PFSK-1 (cell line): ENCODE measurements at regions not wholly inside any gene's neighbourhood (a gene's known extent, or its start where the extent isn't known, plus 50 kb on each side); places are given as distances from the start of the nearest gene placed in this dataset.

Source experiments
- FOXP2 ChIP-seq: optimal IDR thresholded peaks from 2 replicates; pipeline ENCODE3; 2011; ENCODE audit warnings: borderline replicate concordance, control low read depth, inconsistent platforms; ENCODE audit not compliant: insufficient read depth; ENCODE audit errors: extremely low read length, extremely low read depth
- POLR2AphosphoS5 ChIP-seq: IDR thresholded peaks from 2 replicates; pipeline ENCODE4 v1.6.1; 2012; ENCODE audit warnings: low read depth, mild to moderate bottlenecking, control low read depth, low read length, moderate library complexity
- REST ChIP-seq, 2 experiments: IDR thresholded peaks; 2 replicates each; pipeline versions ENCODE4 v1.6.1 to v1.8.0; 2011 to 2012; ENCODE audit warnings: low read depth in 2 of 2, low read length in 2 of 2, control low read depth in 1 of 2, inconsistent platforms in 1 of 2, mild to moderate bottlenecking in 1 of 2, moderate library complexity in 1 of 2; ENCODE audit not compliant: insufficient read depth in 1 of 2
- SIN3A ChIP-seq: IDR thresholded peaks from 2 replicates; pipeline ENCODE4 v1.6.1; 2012; ENCODE audit warnings: mild to moderate bottlenecking, low read length, moderate library complexity, borderline replicate concordance; ENCODE audit not compliant: insufficient read depth
- TAF1 ChIP-seq: IDR thresholded peaks from 2 replicates; pipeline ENCODE4 v1.6.1; 2012; ENCODE audit warnings: low read length, control low read depth, borderline replicate concordance; ENCODE audit not compliant: insufficient read depth

GRCh38 chr12:61996717-61997116 is 263.5 kb upstream of the USP15 start:
- TF ChIP-seq REST (IDR thresholded peaks at IDR 0.05; ENCODE audit: insufficient read depth in 1 of 2, low read depth in 2 of 2, low read length in 2 of 2), result no peak

- no peak for TF ChIP-seq TAF1
- no peak for TF ChIP-seq FOXP2
- TF ChIP-seq SIN3A, result no peak
- no peak for TF ChIP-seq POLR2AphosphoS5
- TF ChIP-seq REST (IDR thresholded peaks at IDR 0.05; ENCODE audit: insufficient read depth in 1 of 2, low read depth in 2 of 2, low read length in 2 of 2), result no peak
These were observed 261.4 kb upstream of the USP15 start for GRCh38 chr12:61998791-61999190.

GRCh38 chr12:61999311-61999710 is 260.9 kb upstream of the USP15 start:
- TF ChIP-seq REST (IDR thresholded peaks at IDR 0.05; ENCODE audit: insufficient read depth in 1 of 2, low read depth in 2 of 2, low read length in 2 of 2), result no peak
- no peak for TF ChIP-seq POLR2AphosphoS5
- no peak for TF ChIP-seq TAF1
- no peak for TF ChIP-seq SIN3A
- no peak for TF ChIP-seq FOXP2

- no peak for TF ChIP-seq FOXP2
- TF ChIP-seq TAF1, result no peak
- no peak for TF ChIP-seq SIN3A
- no peak for TF ChIP-seq POLR2AphosphoS5
- TF ChIP-seq REST (IDR thresholded peaks at IDR 0.05; ENCODE audit: insufficient read depth in 1 of 2, low read depth in 2 of 2, low read length in 2 of 2), result no peak
These were observed 258.8 kb upstream of the USP15 start for GRCh38 chr12:62001424-62001823.

- TF ChIP-seq REST (IDR thresholded peaks at IDR 0.05; ENCODE audit: insufficient read depth in 1 of 2, low read depth in 2 of 2, low read length in 2 of 2) (no peak), TAF1 (no peak), FOXP2 (no peak), POLR2AphosphoS5 (no peak), SIN3A (no peak)
These were observed 257.0 kb upstream of the USP15 start for GRCh38 chr12:62003226-62003625.
